CD4-positive, alpha-beta T cell treated with Interleukin-6 at 100 ng/mL for 8 hours (primary cell): ENCODE measurements at regions not wholly inside any gene's neighbourhood (a gene's known extent, or its start where the extent isn't known, plus 50 kb on each side); places are given as distances from the start of the nearest gene placed in this dataset.

ENCODE experiments used
- DNase-seq: peaks from one replicate; pipeline ENCODE4 v3.0.0-alpha.2; 2020; ENCODE audit warnings: mixed read lengths, low spot score

GRCh38 chr15:95972041-95972553, 358.4 kb upstream of the NR2F2 start:
- DNase-seq: no peak

- no peak for DNase-seq
Measured at GRCh38 chr15:95972812-95973211, 357.7 kb upstream of the NR2F2 start.

- DNase-seq: no peak
Measured at GRCh38 chr15:95973566-95974256, 356.8 kb upstream of the NR2F2 start.

- DNase-seq: no peak
Measured at GRCh38 chr15:95975212-95975611, 355.3 kb upstream of the NR2F2 start.

GRCh38 chr15:95979286-95979685, 351.2 kb upstream of the NR2F2 start:
- no peak for DNase-seq

GRCh38 chr15:95981209-95981608, 349.3 kb upstream of the NR2F2 start:
- no peak for DNase-seq

GRCh38 chr15:95987299-95987698, 343.2 kb upstream of the NR2F2 start:
- DNase-seq: no peak

GRCh38 chr15:95987886-95988573, 342.5 kb upstream of the NR2F2 start:
- no peak for DNase-seq

GRCh38 chr15:95988574-95988887, 342.0 kb upstream of the NR2F2 start:
- DNase-seq: no peak

- no peak for DNase-seq
Measured at GRCh38 chr15:95989392-95989791, 341.1 kb upstream of the NR2F2 start.

- no peak for DNase-seq
Measured at GRCh38 chr15:95990833-95991232, 339.7 kb upstream of the NR2F2 start.

GRCh38 chr15:95994418-95994817, 336.1 kb upstream of the NR2F2 start:
- no peak for DNase-seq

- DNase-seq: no peak
Measured at GRCh38 chr15:95995375-95996168, 334.9 kb upstream of the NR2F2 start.

GRCh38 chr15:95996494-95996893, 334.0 kb upstream of the NR2F2 start:
- DNase-seq: no peak

GRCh38 chr15:95998935-95999334, 331.6 kb upstream of the NR2F2 start:
- no peak for DNase-seq

GRCh38 chr15:96002890-96003859, 327.3 kb upstream of the NR2F2 start:
- no peak for DNase-seq

- DNase-seq: no peak
Measured at GRCh38 chr15:96005906-96006305, 324.6 kb upstream of the NR2F2 start.

GRCh38 chr15:96011136-96011535, 319.4 kb upstream of the NR2F2 start:
- no peak for DNase-seq

GRCh38 chr15:96014939-96015338, 315.6 kb upstream of the NR2F2 start:
- no peak for DNase-seq

GRCh38 chr15:96019114-96019513, 311.4 kb upstream of the NR2F2 start:
- DNase-seq: no peak

- no peak for DNase-seq
Measured at GRCh38 chr15:96020133-96020532, 310.4 kb upstream of the NR2F2 start.

GRCh38 chr15:96020797-96021196, 309.7 kb upstream of the NR2F2 start:
- no peak for DNase-seq
